H1 (cell line): ENCODE measurements at regions not wholly inside any gene's neighbourhood (a gene's known extent, or its start where the extent isn't known, plus 50 kb on each side); places are given as distances from the start of the nearest gene placed in this dataset.

Experiments used
- CTCF ChIA-PET: fragments of 300-600 bp; sonication (Branson Sonifier 250); formaldehyde crosslinking; loops from one replicate; lab custom pipeline; 2021; ENCODE audit not compliant: partially characterized antibody; lab: Charles Lee
- POLR2A ChIA-PET: fragments of 300-600 bp; sonication (Branson Sonifier 250); formaldehyde crosslinking; loops from one replicate; lab custom pipeline; 2021; ENCODE audit warnings: inconsistent platforms; ENCODE audit not compliant: partially characterized antibody; lab: Charles Lee
- DNase-seq, 2 experiments: peaks; one replicate each; pipeline versions ENCODE4 v3.0.0 to v3.0.0-alpha.2; 2010 to 2022; ENCODE audit warnings: low spot score in 2 of 2, low read depth in 1 of 2, mixed read lengths in 1 of 2
- FAIRE-seq: peaks from 2 replicates; lab custom pipeline; 2011; peaks lifted over from hg19 to GRCh38; lab: Jason Lieb, UNC
- H2AFZ ChIP-seq: 2 replicates; pipeline ENCODE4 v1.8.1; 2012; ENCODE audit warnings: low read length, inconsistent platforms
- H2AK5ac ChIP-seq: 2 replicates; pipeline ENCODE4 v1.6.1; 2013; ENCODE audit warnings: low read depth, low read length
- H2BK120ac ChIP-seq: replicated peaks from 2 replicates; pipeline ENCODE3; 2013; ENCODE audit warnings: low read depth, low read length, inconsistent platforms
- H2BK12ac ChIP-seq: 2 replicates; pipeline ENCODE4 v1.6.1; 2013; ENCODE audit warnings: low read depth, low read length
- H2BK15ac ChIP-seq: 2 replicates; pipeline ENCODE4 v1.6.1; 2013; ENCODE audit warnings: low read length
- H2BK20ac ChIP-seq: 2 replicates; pipeline ENCODE4 v1.6.1; 2013; ENCODE audit warnings: low read length
- H2BK5ac ChIP-seq: 2 replicates; pipeline ENCODE4 v1.6.1; 2013; ENCODE audit warnings: low read depth, low read length
- H3K14ac ChIP-seq: 2 replicates; pipeline ENCODE4 v1.6.1; 2013; ENCODE audit warnings: inconsistent platforms; ENCODE audit not compliant: insufficient read length
- H3K18ac ChIP-seq: 2 replicates; pipeline ENCODE4 v1.6.1; 2013; ENCODE audit warnings: low read length; ENCODE audit errors: extremely low read depth
- H3K23ac ChIP-seq: 2 replicates; pipeline ENCODE4 v1.6.1; 2013; ENCODE audit warnings: inconsistent platforms; ENCODE audit not compliant: insufficient read length
- H3K23me2 ChIP-seq: 2 replicates; pipeline ENCODE4 v1.6.1; 2013; ENCODE audit warnings: low read depth, low read length
- H3K27ac ChIP-seq: 2 replicates; pipeline ENCODE4 v1.6.1; 2011; ENCODE audit warnings: low read depth, low read length, inconsistent platforms
- H3K27me3 ChIP-seq, 4 experiments: replicated peaks in 1 of 4; 1 replicate in 1 of 4; 2 replicates in 3 of 4; pipeline versions ENCODE4 v1.6.1 to v1.8.1; 2011 to 2013; ENCODE audit warnings: low read length in 3 of 4, mild to moderate bottlenecking in 3 of 4, inconsistent platforms in 2 of 4, mixed read lengths in 2 of 4, moderate library complexity in 1 of 4; ENCODE audit not compliant: control insufficient read depth in 3 of 4, insufficient read depth in 3 of 4; ENCODE audit errors: extremely low read depth in 1 of 4
- H3K36me3 ChIP-seq, 4 experiments: 2 replicates each; pipeline versions ENCODE4 v1.6.1 to v1.8.1; 2011 to 2013; ENCODE audit warnings: mild to moderate bottlenecking in 4 of 4, low read length in 3 of 4, moderate library complexity in 2 of 4, control low read depth in 1 of 4, inconsistent platforms in 1 of 4; ENCODE audit not compliant: insufficient read depth in 4 of 4, control insufficient read depth in 2 of 4
- H3K4ac ChIP-seq: replicated peaks from 2 replicates; pipeline ENCODE3; 2013; ENCODE audit warnings: low read length, low read depth, mixed read lengths, inconsistent platforms; ENCODE audit not compliant: insufficient read length
- H3K4me1 ChIP-seq, 4 experiments: replicated peaks in 1 of 4; 1 replicate in 1 of 4; 2 replicates in 3 of 4; pipeline versions ENCODE4 v1.6.1 to v1.8.1; 2011 to 2013; ENCODE audit warnings: low read length in 3 of 4, inconsistent platforms in 2 of 4, mixed read lengths in 1 of 4; ENCODE audit not compliant: insufficient read depth in 4 of 4, control insufficient read depth in 3 of 4
- H3K4me2 ChIP-seq, 2 experiments: 2 replicates each; pipeline versions ENCODE4 v1.6.1 to v1.8.1; 2011 to 2013; ENCODE audit warnings: low read depth in 2 of 2, low read length in 2 of 2, control low read depth in 1 of 2, inconsistent platforms in 1 of 2, mild to moderate bottlenecking in 1 of 2; ENCODE audit not compliant: insufficient read depth in 1 of 2
- H3K4me3 ChIP-seq, 4 experiments: fragments of 200-600, 300-600 bp in 1 of 4; sonication (generic), shearing (Covaris generic), sonication (Bioruptor Twin) in 1 of 4; 2 replicates each; pipeline versions ENCODE4 v1.5.1 to v1.8.1; 2011 to 2016; ENCODE audit warnings: low read length in 4 of 4, low read depth in 3 of 4, control low read depth in 2 of 4, inconsistent platforms in 2 of 4, mild to moderate bottlenecking in 2 of 4, mixed read lengths in 1 of 4, moderate library complexity in 1 of 4; ENCODE audit not compliant: insufficient read depth in 2 of 4; ENCODE audit errors: extremely low read depth in 1 of 4
- H3K56ac ChIP-seq: replicated peaks from 2 replicates; pipeline ENCODE3; 2013; ENCODE audit warnings: low read depth, mild to moderate bottlenecking, mixed read lengths, low read length, inconsistent platforms; ENCODE audit not compliant: insufficient read length
- H3K79me1 ChIP-seq: 2 replicates; pipeline ENCODE4 v1.6.1; 2013; ENCODE audit warnings: low read depth, low read length, control low read depth
- H3K79me2 ChIP-seq, 2 experiments: 2 replicates each; pipeline versions ENCODE4 v1.6.1 to v1.8.1; 2012 to 2013; ENCODE audit warnings: low read length in 2 of 2, mild to moderate bottlenecking in 2 of 2, inconsistent platforms in 1 of 2; ENCODE audit not compliant: insufficient read depth in 2 of 2, control insufficient read depth in 1 of 2
- H3K9ac ChIP-seq, 4 experiments: replicated peaks in 1 of 4; 1 replicate in 1 of 4; 2 replicates in 3 of 4; pipeline versions ENCODE4 v1.6.1 to v1.8.1; 2011 to 2013; ENCODE audit warnings: low read depth in 3 of 4, low read length in 3 of 4, control low read depth in 2 of 4, mild to moderate bottlenecking in 2 of 4, moderate library complexity in 2 of 4, inconsistent platforms in 1 of 4; ENCODE audit errors: extremely low read depth in 1 of 4
- H3K9me3 ChIP-seq, 2 experiments: 2 replicates each; pipeline versions ENCODE4 v1.6.1 to v1.8.1; 2012 to 2013; ENCODE audit warnings: mild to moderate bottlenecking in 2 of 2, moderate library complexity in 2 of 2, control low read depth in 1 of 2, inconsistent platforms in 1 of 2, low read depth in 1 of 2, low read length in 1 of 2, mixed read lengths in 1 of 2; ENCODE audit not compliant: insufficient read depth in 2 of 2
- H4K20me1 ChIP-seq, 2 experiments: replicated peaks in 1 of 2; 2 replicates each; pipeline versions ENCODE3 to v1.8.1; 2011 to 2013; ENCODE audit warnings: inconsistent platforms in 2 of 2, low read length in 2 of 2, mild to moderate bottlenecking in 1 of 2; ENCODE audit not compliant: insufficient read depth in 2 of 2, control insufficient read depth in 1 of 2
- H4K5ac ChIP-seq: 2 replicates; pipeline ENCODE4 v1.6.1; 2013; ENCODE audit warnings: low read length, low read depth, mixed read lengths, inconsistent platforms; ENCODE audit not compliant: insufficient read length
- H4K8ac ChIP-seq: 2 replicates; pipeline ENCODE4 v1.8.0; 2013; ENCODE audit warnings: mild to moderate bottlenecking, moderate library complexity, low read length, inconsistent platforms; ENCODE audit not compliant: insufficient read depth; ENCODE audit errors: extremely low read depth
- H4K91ac ChIP-seq: replicated peaks from 2 replicates; pipeline ENCODE3; 2013; ENCODE audit warnings: low read length, mixed read lengths, inconsistent platforms; ENCODE audit not compliant: insufficient read length
- BACH1 ChIP-seq: IDR thresholded peaks from 2 replicates; pipeline ENCODE4 v1.6.1; 2012; ENCODE audit warnings: low read length, improper control_type of control experiment
- RAD21 ChIP-seq, 2 experiments: IDR thresholded peaks in 1 of 2; conservative IDR thresholded peaks in 1 of 2; 2 replicates each; pipeline ENCODE4 v1.6.1; 2011; ENCODE audit warnings: low read depth in 2 of 2, low read length in 2 of 2, improper control_type of control experiment in 1 of 2, inconsistent platforms in 1 of 2, mild to moderate bottlenecking in 1 of 2, moderate library complexity in 1 of 2
- WGBS, 2 experiments: shearing (Covaris generic) in 1 of 2; methylation state at CpG; one replicate each; pipeline versions ENCODE4 v1.1.6 to v1.1.7; 2013 to 2015; ENCODE audit warnings: low lambda C conversion rate in 2 of 2, mixed read lengths in 2 of 2, inconsistent platforms in 1 of 2, low coverage in 1 of 2, missing lambda C conversion rate in 1 of 2; ENCODE audit not compliant: insufficient replicate concordance in 2 of 2, insufficient coverage in 1 of 2, insufficient read length in 1 of 2; ENCODE audit errors: extremely low coverage in 1 of 2, missing lambda C conversion rate in 1 of 2; 5-methylcytosine and 5-hydroxymethylcytosine counted together

DNA sequence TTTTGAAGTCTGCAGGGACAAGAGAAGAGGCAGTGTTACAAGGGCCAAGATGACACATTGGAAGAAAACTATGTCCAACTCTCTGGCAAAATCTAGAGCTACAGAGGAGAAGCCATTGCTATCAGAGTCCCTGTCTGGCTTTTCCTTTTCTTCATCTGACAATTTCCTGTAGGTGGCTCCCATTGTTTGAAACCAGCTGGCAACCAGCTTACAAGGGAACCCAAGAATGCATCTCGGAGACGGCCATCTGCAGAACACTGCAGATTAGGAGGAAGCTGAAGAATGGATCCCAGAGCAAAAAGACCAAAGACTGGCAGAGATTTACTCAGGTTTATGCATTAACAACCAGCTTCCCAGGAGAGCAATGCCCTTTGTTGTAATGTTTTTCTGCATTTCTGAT lies 216.2 kb upstream of the CTSO start:
- no peak overlapping the region for H3K27ac ChIP-seq
- no peak for FAIRE-seq

More for the DNA sequence above, 216.2 kb upstream of the CTSO start:
- Histone ChIP-seq H3K4me2 (no peak overlapping the region), H3K4me3 (no peak overlapping the region), H3K14ac (no peak overlapping the region), H2BK5ac (no peak overlapping the region), H2BK20ac (no peak overlapping the region), H3K23ac (no peak overlapping the region), H4K20me1 (no peaks in the 10 kb centered on the region), H3K9ac (no peak overlapping the region), H3K56ac (no peak overlapping the region), H3K18ac (no peak overlapping the region), H3K9me3 (no peaks in the 10 kb centered on the region), H3K27me3 (no peaks in the 10 kb centered on the region), H4K8ac (no peak overlapping the region), H4K5ac (no peak overlapping the region), H3K79me2 (no peaks in the 10 kb centered on the region), H2BK120ac (no peak overlapping the region), H2BK12ac (no peak overlapping the region), H3K4ac (no peak overlapping the region), H2AFZ (0 out of 2 replicates have a peak overlapping the region, but pooled peaks have one; percentile 31), H4K91ac (no peak overlapping the region), H2BK15ac (no peak overlapping the region), H3K4me1 (peaks cover 0 to 2% (median 0%) of the 10 kb centered on the region in 4 experiments; a peak in 1 of 7 replicates), H2AK5ac (no peak overlapping the region), H3K23me2 (no peaks in the 10 kb centered on the region), H3K36me3 (no peaks in the 10 kb centered on the region), H3K79me1 (no peaks in the 10 kb centered on the region)
- POLR2A ChIA-PET, result no interaction called here
- no peak for DNase-seq
- CTCF ChIA-PET, result interaction anchor here (0.6 to 3.8 kb wide), 22 partner anchors 9 to 876 kb away, joined by 3 to 21 read pairs (median 4); no protein-coding TSS in a partner anchor
- no peak for TF ChIP-seq BACH1
- TF ChIP-seq RAD21 (IDR thresholded peaks at IDR 0.05 in 1 of 2, conservative IDR thresholded peaks at IDR 0.05 in 1 of 2; ENCODE audit: low read depth in 2 of 2, low read length in 2 of 2), result peak; percentile 5 to 15; a peak in 1 of 4 replicates
- 100% methylated on average over 2 of the region's 2 CpGs; no CpG with 5 or more reads in 1 of the 2 experiments for WGBS, 2 experiments
